Body of pancreas (tissue), 4 donors: ENCODE measurements at regions not wholly inside any gene's neighbourhood (a gene's known extent, or its start where the extent isn't known, plus 50 kb on each side); places are given as distances from the start of the nearest gene placed in this dataset.

Experiments used
- POLR2A ChIP-seq, 3 donors: fragments of 450-650 bp; IDR thresholded peaks; one replicate each; pipeline ENCODE4 v1.6.1; 2016; ENCODE audit warnings: antibody characterized with exemption in 3 of 3, mild to moderate bottlenecking in 2 of 3
- TF ChIP-seq, protein P1 (sequence below), 7 experiments: fragments of 450-650 bp in 4 of 7; fragments of 200-600 bp in 3 of 7; sonication (generic) in 3 of 7; IDR thresholded peaks; one replicate each; pipeline ENCODE4 v1.5.1; 2016 to 2019; ENCODE audit warnings: antibody characterized with exemption in 7 of 7

DNA sequence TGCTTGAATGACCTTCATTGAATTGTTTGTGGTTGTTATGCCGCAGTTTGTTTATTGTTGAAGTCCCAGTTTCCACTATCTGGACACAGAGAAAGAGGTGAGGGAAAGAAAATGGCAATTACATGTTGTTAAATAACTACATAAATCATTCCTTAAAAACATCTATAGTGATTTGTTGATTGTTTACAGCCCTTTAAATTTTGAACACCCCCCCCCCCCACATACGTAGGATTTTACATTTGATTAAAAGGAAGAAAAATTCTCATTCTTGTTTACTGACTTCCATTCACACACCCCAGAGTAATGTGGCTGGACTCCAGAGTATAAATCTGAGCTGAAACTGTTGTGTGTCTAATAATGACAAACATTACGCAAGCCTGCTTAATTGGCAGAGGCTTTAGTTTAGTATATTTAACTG is 87.1 kb upstream of the FAM174A start:
- TF ChIP-seq, protein P1, sequence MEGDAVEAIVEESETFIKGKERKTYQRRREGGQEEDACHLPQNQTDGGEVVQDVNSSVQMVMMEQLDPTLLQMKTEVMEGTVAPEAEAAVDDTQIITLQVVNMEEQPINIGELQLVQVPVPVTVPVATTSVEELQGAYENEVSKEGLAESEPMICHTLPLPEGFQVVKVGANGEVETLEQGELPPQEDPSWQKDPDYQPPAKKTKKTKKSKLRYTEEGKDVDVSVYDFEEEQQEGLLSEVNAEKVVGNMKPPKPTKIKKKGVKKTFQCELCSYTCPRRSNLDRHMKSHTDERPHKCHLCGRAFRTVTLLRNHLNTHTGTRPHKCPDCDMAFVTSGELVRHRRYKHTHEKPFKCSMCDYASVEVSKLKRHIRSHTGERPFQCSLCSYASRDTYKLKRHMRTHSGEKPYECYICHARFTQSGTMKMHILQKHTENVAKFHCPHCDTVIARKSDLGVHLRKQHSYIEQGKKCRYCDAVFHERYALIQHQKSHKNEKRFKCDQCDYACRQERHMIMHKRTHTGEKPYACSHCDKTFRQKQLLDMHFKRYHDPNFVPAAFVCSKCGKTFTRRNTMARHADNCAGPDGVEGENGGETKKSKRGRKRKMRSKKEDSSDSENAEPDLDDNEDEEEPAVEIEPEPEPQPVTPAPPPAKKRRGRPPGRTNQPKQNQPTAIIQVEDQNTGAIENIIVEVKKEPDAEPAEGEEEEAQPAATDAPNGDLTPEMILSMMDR (IDR thresholded peaks at IDR 0.05), result no peak
- no peak for TF ChIP-seq POLR2A (IDR thresholded peaks at IDR 0.05)
